HG03439 (cell line): ENCODE measurements at regions not wholly inside any gene's neighbourhood (a gene's known extent, or its start where the extent isn't known, plus 50 kb on each side); places are given as distances from the start of the nearest gene placed in this dataset.
"Not testable (repeated sequence)": the region's sequence is repeated elsewhere in the genome, so short reads cannot be mapped to it uniquely, and the experiment has no call there.

Source experiments
- ATAC-seq: cut with Tn5 transposase; IDR thresholded peaks from one replicate; pipeline ENCODE4 v1.9.1; 2021; ENCODE audit warnings: mild to moderate bottlenecking, moderate library complexity; ENCODE audit not compliant: unreplicated experiment

DNA sequence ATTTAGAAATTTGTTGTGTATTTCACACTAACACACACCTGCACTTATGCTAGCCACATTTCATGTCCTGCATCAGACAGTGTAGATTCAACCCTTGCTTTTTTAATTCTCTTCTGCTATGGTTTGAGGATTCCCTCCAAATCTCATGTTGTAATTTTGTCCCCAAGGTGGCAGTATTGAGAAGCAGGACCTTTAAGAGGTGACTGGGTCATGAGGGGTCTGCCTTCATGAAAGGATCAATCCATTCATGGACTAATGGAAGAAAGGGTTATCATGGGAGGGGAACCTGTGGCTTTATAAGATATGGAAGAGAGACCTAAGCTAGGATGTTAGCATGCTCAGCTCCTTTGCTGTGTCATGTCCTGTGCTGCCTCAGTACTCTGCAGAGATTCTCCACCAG, 1032.2 kb downstream of the CDH11 start:
- ATAC-seq = no peak

DNA sequence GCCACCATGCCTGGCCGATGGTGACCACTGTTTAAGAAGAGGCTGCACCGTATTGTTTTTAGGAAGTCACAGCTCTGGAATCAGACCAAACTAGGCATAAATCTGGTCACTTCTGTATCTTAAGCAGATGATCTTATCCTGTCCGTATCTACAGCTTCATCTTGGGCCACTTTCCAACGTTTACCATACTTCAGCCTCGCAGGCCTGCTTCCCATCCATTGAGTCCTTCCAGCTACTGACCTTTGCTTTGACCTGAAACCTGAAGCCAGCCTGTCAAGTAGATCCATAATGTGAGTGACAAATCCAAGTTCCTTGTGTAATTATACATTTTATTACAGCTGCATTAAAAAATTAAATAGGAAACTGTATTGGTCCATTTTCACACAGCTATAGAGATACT, 1033.0 kb downstream of the CDH11 start:
- ATAC-seq = no peak

DNA sequence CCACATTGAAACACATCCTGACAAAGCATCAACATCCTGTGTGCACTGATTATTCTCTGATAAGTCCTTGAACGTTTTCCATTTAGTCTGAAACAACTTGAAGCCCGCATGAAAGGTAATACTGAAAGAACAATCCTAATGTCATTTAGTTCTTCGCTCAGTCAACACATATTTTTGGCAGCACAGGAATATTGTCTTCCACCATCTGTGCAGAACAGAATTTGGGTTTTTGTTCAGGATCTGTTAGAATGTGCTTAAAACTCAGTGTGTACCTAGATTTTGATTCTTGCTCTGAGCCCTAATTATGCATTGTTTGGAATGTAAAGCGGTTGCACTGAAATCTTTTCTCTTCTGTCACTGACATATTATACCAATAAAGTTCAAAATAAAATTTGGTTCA, 1036.6 kb downstream of the CDH11 start:
- no peak for ATAC-seq

DNA sequence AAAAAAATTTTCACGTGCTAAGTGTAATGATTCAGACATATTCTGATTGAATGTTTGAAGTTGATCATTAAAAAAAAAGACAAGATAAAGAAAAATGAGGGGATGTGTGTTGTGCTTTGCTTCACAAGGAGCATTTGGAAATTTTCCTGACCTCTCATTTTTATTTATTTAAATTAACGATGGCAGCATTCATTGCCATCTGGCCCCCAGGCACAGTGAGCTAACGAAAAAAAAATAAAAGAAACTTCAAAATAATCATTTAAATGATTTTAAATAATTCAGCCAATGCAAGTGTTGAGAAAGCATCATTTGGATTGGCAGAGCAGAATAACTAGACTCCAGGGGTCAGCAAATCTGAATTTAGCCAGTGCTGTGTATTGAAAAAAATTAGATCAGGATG, 1037.2 kb downstream of the CDH11 start:
- ATAC-seq = no peak

DNA sequence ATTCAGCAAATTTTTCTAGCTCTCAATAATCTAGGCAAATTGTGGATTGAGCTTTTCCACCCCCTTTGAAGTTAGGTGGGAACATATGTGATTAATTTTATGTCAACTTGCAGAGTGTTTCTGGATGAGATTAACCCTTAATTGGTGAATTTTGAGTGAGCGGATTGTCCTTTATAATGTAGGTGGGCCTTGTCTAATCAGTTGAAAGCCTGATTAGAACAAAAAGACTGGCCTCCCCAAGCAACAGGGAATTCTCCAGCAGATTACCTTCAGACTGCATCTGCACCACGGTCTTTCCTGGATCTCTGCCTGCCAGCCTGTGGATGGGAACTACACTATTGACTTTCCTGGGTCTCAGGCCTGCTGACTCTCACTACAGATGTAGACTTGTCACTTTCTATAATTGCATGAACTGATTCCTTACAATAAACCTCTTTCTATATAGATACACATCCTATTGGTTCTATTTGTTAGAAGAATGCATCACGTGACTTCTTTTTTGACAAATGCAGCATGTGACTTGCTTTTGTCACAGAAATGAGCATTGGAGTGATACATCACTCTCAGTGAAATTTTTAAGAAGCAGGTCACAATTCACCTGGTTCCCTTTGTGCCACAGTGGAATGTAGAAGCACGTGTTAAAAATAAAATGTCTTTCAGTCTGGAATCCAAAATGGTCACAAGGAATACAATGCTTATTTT, 1038.3 kb downstream of the CDH11 start:
- ATAC-seq = no peak

DNA sequence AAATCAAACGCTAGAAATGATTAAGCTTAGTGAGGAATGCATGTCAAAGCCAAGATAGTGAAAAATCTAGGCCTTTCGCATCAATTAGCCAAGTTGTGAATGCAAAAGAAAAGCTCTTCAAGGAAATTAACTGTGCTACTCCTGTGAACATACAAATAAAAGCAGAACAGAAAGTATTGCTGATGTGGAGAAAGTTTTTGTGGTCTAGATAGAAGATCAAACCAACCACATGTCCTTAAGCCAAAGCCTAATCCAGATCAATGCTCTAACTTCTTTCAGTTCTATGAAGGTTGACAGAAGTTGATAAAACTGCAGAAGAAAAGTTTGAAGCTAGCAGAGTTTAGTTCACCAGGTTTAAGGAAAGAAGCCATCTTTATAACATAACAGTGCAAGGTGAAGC, 1044.6 kb downstream of the CDH11 start:
- no peak for ATAC-seq

DNA sequence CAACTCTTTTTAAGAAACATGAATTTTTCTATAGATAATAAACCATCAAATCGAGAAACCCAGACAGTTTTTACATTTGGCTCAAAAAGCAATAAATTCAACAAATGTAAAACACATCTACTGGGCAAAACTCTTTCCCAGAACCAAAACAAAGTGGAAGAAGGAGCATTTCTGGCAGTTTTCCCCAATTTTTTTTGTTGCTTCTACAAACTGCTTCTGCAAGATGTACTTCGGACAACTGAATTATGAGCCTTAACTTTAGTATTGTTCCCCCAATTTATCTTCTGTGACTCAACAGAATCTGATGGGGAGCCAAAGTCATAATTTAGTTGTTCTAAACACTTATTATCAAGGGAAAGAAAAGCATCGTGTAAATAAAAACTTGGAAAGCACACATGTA, 1047.2 kb downstream of the CDH11 start:
- ATAC-seq = no peak

DNA sequence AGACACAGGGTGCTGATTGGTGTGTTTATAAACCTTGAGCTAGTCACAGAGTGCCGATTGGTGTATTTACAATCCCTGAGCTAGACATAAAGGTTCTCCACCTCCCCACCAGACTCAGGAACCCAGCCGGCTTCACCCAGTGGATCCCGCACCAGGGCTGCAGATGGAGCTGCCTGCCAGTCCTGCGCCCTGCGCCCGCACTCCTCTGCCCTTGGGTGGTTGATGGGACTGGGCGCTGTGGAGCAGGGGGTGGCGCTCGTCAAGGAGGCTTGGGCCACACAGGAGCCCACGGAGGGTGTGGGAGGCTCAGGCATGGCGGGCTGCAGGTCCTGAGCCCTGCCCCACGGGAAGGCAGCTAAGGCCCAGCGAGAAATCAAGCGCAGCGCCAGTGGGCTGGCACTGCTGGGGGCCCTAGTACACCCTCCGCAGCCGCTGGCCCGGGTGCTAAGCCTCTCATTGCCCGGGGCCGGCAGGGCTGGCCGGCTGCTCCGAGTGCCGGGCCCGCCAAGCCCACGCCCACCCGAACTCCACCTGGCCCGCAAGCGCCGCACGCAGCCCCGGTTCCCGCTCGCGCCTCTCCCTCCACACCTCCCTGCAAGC, 1049.6 kb downstream of the CDH11 start:
- ATAC-seq = not testable (repeated sequence)

DNA sequence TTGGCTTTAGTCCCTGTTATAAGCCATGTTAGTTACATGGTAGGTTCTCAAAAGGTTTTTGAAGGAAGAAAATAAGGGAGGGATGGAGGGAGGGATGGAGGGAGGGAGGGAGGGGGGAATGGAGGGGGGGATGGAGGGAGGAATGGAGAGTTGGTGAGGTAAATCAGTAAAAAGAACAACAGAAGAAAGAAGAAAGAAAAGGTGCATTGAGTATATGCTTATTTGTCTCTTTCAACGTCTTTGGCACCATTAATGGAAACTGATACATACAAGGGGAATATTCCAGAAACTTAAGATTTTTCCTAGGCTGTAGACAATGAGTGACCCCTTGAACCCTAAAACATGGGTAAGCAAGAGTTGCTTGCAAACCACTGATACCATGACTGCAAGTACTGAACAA, 1056.3 kb downstream of the CDH11 start:
- no peak for ATAC-seq

DNA sequence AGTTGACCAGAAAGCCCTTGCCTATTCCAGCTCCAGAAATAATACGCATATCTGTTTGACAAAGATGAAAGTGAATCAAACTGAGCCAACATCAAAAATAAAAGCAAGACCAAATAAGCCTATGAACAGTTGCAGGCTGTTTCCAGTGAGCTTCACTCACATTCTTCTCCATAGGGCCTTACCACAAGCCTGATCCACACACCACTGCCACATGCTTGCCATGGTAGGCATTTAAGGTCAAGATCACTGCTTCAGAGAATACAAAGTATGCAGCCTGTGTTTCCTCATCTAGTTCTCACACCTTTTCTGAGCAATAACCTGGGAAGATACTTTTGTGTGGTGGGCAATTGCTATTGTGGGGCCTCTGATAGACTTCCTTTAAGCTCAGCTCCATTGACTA, 1060.2 kb downstream of the CDH11 start:
- no peak for ATAC-seq

DNA sequence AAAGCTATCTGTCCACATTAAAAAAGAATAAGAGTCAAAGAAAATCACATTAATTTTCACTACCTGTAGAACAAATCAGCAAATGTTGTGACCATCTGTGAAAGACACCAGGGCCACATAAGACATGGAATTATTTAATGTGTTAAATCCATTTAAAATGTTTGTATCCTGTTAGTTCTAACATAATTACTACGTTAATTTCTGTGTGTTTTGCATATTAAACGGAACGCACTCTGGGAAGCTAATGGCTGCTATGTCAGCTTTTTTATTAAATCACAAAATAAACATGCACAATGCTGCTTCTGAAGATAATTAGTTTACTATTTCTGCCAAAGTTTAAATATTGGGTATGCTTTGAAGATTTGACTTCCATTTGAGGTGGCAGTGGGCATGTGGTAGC, 1061.2 kb downstream of the CDH11 start:
- ATAC-seq = no peak

DNA sequence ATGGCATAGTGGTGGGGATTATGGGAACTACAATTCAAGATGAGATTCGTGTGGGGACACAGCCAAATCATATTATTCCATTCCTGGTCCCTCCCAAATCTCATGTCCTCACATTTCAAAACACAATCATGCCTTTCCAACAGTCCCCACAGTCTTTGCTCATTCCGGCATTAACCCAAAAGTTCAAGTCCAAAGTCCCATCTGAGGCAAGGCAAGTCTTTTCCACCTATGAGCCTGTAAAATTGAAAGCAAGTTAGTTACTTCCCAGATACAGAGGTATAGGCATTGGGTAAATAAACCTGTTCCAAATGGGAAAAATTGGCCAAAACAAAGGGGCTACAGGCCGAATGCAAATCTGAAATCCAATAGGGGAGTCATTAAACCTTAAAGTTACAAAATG, 1063.2 kb downstream of the CDH11 start:
- no peak for ATAC-seq

DNA sequence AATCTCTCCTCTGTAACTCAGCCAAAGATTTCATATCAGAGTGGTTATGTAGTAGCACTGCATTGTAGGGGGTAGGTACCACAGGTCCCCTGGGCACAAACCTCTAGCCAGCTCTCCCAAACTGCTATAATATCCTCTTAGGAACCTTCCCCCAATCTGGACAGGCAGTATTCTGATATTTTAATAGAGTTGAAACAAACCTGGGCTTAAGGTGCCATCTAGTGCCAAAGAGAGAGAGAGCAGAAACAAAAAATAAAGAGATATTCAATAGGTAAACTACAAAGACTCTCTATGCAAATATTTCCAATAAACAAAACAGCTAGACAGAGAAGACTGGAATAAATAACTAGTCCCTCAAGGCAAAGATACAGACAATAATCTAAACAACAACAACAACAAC, 1070.0 kb downstream of the CDH11 start:
- ATAC-seq = no peak

DNA sequence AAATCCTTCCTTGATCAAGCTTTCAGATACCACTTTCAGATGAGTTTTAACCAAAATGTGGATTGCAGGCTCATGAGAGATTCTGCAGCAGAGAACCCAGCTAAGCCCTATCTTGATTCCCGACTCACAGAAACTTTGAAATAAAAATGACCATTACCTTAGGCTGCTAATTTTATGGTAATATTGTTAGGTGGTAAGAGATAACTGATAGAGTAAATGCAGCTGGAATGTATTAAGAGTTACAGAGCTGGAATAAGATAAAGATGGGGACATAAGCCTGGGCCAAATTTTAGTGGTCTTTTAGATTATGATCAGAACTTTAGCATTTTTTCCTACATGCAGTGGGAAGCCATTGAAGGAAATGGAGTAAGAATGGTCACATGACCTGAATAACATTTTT, 1074.0 kb downstream of the CDH11 start:
- no peak for ATAC-seq

DNA sequence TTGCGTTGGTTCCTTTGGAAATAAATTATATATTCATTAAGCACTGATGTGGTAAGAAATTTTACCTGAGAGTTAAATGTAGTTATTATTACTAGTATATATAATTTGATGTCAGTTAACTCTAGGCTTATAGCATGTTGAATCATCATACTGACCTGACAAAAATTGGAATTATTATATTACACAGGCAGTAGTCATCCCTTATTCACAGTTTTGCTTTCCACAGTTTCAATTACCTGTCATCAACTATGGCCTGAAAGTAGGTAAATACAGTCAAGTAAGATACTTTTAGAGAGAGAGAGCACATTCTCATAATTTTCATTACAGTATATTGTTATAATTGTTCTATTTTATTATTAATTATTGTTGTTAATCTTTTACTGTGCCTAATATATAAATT, 1074.7 kb downstream of the CDH11 start:
- no peak for ATAC-seq

DNA sequence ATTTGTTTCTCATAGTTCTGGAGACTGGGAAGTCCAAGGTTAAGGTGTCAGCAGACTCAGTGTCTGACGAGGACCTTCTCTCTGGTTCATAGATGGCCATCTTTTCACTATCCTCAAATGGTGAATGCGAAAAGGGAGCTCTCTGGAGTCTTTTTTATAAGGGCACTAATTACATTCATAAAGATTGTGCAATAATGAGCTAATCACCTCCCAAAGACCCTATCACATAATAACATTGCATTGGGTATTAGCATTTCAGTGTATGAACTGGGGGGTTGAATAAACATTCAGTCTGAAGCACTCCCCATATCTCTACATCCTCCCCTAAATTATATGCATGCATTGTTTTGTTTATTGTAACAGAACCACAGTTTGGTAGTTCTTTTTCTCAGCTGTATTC, 1086.5 kb downstream of the CDH11 start:
- ATAC-seq = no peak

DNA sequence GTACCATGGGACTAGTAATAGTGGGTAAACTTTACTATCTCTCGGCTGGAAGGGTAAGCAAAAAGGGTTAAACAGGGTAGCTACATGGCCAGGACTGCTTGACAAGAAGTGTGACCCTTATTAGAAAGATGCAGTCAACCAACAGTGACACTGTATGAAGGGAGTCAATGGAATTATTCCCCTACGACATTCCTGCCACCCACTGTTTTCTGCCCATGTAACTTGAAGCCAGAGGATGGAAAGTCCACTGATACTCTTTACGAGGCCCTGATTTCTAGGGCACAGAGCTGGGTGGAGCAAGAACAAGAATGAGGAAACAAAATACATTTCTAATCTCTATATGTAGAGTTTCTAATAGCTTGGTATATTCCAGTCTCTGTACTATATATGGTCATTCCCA, 1102.5 kb downstream of the CDH11 start:
- ATAC-seq = no peak

DNA sequence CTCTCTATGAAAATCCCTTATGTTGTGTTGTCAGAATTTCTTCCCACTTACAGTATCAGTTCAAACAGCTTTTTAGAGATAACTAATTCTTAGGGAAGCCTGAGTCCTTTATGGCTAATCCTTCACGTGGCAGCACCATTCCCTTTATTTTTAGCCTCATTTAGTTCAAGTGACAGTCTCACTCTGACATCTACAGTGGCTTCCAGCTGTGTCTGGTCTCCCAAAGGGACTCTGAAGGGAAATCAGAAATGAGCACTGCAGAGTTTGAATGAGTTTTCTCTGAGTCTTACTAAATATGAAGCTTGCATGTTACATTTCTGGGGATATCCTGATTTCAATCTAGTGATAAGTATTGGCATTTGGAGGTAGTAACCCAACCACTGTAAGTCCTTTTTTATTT, 1104.1 kb downstream of the CDH11 start:
- ATAC-seq = no peak

DNA sequence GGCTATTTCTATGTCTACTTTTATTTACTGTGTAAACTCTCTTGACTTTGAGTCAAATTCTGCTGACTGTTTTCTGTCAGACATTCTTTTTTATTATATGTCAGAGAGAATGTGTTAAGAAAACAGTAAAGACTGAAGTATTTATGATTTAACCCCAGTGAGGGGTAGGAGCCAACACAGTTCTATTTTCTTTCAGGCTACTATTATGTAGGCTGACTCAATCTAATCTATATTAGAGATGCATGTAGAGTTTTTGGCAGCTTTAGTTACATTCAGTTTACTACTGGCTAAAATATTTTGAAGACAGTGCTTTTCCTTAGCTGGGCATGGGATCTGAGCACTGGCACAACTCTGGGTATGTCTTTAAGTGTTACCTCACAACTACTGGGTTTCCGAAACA, 1108.0 kb downstream of the CDH11 start:
- no peak for ATAC-seq

DNA sequence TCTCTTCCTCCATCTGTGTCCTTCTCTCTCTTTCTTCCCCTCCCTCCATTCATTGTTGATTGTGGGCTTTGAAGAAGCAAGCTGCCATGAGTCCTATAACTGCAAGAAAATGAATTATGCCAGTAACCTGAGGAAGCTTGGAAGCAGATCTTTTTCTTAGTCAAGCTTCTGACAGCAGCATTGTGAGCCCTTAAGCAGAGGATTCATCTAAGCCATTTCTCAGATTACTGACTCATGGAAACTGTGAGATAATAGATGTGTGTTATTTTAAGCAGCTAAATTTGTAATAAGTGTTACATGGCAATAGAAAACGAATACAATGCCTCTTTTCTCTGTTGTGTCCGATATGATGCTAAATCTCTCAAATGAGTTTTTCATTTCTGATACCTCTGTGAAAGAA, 1109.7 kb downstream of the CDH11 start:
- ATAC-seq = no peak

DNA sequence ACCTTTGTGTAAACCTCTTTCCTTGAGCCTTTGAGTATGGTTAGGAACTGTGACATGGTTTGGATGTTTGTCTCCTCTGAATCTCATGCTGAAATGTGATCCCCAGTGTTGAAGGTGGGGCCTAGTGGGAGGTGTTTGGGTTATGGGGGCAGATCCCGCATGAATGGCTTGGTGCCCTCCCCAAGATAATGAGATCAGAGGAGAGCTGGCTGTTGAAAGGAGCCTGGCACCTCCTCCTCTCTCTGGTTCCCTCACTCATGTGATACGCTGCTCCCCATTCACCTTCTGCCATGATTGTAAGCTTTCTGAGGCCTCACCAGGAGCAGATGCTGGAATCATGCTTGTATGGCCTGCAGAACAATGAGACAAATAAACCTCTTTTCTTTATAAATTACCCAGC, 1110.2 kb downstream of the CDH11 start:
- ATAC-seq = no peak

DNA sequence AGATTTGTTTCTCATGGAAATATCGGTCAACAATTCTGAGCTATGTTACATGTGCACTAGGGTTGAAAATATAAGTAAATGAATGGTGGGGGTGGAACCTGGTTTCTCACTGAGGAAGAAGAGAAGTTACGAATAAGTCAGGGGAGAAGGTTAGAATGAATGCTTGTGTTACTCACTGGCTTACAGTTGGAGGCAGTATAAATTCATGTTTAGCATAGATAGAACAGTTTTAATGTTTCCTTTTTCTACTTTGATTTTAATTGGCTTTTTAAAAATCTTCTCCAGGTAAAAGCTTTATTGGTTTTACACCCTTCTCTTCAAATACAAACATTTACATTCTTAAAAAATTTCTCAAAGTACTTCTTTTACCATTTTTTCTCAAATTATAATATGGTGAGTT, 1113.7 kb downstream of the CDH11 start:
- ATAC-seq = no peak

DNA sequence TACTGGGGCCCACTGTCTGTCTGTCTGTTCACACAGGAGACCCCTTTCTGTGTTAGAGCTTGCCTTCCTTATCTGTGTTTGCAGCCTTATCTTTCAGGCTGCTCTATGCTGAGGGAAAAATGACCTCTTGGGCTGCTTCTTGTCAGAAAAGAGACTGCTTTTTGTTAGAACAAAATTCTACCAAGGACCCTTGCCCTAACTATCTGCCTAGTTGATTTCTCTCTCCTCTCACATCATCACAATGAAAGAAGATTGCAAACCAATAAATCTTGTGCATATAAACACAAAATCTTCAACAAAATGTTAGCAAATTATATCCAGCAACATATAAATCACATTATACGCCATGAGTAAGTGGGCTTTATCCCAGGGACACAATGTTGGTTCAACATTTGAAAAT, 1117.7 kb downstream of the CDH11 start:
- ATAC-seq = no peak
